ENCODE measurements at regions not wholly inside any gene's neighbourhood (a gene's known extent, or its start where the extent isn't known, plus 50 kb on each side); places are given as distances from the start of the nearest gene placed in this dataset.

DNA sequence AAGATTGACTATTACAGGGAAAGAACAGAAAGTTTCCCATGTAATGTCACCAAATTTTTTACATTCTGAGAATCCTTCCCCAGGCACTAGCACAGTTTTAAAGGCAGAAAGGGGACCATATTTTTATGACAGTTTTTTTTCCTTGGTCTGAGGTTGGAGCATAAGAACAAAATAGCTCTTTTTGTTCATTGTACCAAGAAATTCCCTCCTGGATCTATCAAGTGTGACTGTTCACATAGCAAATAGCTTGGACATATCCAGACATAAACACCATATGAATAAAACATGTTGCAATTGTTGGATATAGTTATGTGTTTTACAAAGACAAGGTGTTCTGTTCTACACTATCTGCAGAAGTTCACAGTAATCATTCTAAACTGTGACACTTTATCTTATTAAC is 182.4 kb upstream of the ADGRL2 start:
- no peak for DNase-seq (ENCODE audit: low spot score)

DNA sequence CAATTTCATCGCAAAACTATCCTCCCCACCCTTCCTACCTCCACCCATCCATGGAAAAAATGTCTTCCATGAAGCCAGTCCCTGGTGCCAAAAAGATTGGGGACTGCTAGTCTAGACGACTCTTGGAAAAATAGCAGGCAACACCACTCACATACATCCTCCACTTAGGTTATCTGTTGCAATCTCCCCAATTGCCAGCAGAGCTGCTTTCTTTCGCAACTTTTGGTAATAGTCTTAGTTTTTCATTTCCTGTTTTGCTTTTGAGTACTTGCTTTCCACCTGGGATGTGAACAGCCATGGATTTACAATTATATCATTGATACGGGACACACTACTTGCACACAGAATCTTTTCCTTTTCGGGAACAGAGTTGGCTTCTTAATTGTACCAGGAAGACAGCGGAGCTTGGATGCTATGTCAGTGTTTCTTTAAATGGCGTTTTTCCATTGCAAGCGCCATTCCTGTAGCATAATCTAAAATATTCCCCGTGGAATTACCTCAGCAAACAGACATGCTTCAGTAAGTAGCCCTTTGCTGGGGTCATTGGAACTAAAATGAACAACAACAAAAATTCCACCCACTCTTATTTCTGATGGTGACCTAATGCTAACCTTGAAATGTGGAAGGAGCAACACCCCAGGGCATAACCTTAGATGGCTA is 183.3 kb upstream of the ADGRL2 start:
- no peak for DNase-seq (ENCODE audit: low spot score)

DNA sequence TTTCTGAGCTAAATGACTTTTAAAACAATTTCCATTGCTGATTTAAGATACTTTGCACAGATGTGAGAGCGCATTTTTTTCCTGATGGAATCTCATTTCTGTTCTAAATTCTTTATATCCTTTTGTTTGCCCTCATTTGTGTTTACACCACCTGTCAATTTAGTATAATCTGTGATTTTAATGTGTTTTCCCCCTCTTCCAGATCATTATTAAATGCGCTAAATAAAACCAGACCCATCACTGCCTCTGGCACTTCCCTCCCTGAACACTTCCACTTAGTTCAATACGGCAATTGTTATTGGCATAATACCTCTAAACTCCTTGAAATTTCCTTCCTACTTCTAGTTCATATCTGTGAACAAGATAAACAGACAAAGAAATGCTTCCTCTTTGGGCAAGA is 186.9 kb upstream of the ADGRL2 start:
- DNase-seq (ENCODE audit: low spot score) = no peak

DNA sequence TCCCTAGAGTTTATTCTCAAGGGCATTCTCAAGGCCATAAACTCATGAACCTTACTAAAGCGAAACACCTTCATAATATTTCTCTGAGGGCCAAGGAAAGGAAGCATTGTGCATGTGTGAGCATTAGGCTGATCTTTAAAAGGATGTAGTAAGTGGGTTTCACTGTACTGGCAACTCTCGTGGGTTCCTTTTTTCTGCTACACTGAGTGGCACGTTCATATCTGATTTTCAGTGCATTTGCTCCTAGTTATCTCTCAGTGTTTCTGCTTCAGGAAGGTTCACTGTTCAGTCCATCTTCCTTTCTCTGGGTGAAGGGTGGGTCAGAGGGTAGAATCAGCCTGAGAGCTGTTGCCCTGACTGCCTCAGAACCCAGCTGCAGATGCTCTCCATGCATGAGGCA is 192.8 kb upstream of the ADGRL2 start:
- DNase-seq (ENCODE audit: low spot score) = no peak

DNA sequence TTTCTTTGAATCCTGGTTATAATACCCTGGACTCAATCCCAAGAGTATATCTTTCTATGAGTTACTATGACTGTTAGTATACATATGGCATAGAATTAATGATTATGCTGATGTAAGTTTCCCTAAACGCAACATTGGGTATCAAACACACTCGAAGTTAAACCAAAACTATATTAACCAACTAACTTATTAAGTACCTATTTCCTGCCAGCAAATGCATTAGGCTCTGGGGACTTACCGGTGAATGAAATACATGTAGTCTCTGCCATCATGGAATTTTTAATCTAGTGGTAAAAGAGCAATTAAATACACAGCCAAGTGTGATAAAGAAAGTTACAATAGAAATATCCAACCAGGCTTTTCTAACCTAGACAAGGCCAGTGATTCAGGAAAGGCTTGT is 193.6 kb upstream of the ADGRL2 start:
- DNase-seq (ENCODE audit: low spot score) = no peak

DNA sequence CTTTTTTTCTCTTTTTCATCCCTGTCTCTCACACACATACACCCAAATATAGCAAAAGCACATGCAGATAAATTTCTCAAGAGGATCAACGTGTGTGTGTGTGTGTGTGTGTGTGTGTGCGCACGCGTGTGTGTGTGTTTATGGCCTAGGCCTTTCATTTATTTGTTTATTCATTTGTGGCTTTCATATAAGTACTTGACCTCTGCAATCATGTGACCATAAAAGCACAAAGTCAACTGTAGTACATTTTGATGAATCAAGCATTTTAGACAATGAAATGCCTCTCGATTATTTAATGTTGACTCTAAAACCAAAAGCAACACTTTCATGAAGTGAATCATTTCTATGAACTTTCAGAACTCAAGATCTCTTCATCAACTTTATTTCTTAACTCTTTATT is 194.1 kb upstream of the ADGRL2 start:
- DNase-seq (ENCODE audit: low spot score) = no peak

DNA sequence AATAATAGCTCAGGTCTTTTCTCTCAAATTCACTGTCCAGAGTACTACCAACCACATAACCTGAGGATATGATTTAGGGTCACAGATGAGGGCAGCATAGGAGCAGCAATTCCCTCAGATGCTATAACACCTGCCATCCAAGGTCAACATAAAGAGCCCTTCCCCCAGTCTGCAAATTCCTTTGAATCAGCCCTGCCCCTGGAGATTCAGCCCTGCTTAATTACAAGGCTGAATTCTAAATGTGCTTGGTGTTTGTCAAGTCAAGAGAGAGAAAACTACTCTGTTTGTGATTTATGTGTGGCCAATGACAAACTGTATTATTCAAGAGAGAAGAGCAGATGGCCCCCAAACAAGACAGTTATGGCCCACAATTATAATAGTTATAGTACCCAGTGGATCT is 195.7 kb upstream of the ADGRL2 start:
- DNase-seq (ENCODE audit: low spot score) = no peak

DNA sequence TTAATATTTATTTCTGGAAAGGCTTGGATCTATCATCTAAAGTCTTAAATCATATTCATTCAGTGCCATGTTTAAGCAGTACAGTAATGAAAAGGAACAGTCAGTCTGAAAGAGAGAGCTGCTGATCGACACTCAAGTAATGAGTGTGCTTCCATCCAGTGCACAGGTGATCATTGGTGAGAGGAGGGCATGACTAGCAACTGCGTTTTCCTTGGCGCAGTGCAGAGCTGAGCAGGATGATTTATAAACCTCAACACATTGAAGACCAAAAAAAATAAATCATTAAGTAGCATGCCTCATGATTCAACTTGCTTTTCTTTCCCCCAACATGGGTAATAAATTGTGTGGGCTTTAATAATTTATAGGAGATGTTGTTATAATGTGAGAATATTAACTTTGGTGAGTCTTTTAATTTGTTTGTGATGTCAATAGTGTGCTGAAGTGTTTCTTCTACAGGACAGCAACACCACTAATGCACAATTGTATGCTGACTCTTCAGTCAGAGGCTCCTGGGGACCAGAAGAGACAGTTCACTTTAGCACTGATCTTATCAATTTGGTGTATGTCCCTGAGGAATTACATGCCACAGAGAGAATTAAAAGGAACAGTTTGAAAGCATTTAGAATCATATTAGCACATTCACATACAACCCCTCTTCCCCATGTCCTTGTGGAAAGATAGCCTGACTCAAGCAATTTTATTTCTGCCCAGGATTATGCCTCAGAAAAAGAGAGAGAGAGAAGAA is 199.7 kb upstream of the ADGRL2 start:
- DNase-seq (ENCODE audit: low spot score) = no peak

DNA sequence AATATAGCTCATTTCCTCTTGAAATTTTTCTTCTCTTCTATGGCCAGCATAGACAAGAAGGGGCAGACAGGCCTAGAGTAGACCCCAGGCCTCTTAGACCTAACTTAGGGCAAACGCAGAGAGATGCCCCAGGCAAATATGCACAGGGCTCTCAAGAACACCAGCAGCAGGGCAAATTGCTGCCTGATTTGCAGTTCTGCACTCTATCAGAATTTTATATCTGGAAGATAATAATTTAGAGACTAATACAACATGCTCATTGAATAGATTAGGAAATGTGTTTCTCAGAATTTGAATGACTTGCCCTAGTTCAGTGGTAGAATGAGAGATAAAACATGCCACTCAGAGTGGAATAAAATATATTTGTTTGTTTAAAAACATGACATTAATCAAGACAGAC is 200.4 kb upstream of the ADGRL2 start:
- DNase-seq (ENCODE audit: low spot score) = no peak

DNA sequence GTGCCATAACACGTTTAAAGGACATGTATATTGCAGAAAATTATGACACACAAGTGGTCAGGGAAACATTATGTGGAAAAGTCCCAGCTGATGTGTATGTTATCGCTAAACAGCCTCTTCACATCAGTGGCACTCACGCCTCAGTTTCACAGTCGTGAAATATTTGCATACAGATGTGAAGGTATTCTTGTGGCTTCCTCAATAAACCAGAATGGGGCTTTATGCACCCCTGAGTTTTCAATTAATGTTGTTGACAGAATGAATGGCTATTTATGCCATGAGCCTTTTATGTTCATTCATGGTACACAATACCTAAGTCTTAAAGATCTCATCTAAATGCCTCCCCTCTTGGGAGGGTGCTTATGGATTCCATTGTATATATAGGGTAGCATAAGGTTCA is 202.1 kb upstream of the ADGRL2 start:
- DNase-seq (ENCODE audit: low spot score) = no peak

DNA sequence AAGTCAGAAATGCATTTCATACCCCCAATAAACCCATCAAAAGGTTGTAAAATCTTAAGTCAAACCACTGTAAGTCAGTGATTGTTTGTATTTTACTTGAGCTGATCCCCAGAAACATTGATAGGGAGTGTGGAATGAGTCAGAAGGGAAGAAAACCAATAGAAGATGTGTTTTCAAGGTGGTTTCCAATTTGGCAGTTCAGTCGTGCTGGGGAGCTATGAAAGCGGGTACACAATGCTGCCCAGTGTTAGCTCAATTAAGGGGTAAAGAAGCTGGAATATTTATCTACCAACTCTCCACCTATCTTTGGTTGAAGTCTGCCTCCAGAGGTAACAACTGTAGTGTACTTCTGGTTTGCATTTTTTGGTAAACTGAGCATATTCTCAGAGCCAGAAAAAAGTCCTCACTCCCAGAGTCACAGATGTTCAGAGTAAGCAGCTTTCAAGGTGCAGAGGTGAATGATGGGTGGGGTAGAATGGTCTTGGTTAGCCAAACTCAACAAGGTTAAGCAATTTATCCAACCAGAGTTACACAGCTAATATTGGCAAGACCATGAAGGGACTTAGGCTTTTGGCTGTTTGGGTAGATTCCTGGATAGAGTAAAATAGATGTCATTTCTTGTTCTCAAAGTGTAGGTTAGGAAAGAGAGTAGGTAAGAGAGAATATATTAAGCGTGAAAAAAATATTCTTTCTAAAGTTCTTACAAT is 202.9 kb upstream of the ADGRL2 start:
- no peak for DNase-seq (ENCODE audit: low spot score)

DNA sequence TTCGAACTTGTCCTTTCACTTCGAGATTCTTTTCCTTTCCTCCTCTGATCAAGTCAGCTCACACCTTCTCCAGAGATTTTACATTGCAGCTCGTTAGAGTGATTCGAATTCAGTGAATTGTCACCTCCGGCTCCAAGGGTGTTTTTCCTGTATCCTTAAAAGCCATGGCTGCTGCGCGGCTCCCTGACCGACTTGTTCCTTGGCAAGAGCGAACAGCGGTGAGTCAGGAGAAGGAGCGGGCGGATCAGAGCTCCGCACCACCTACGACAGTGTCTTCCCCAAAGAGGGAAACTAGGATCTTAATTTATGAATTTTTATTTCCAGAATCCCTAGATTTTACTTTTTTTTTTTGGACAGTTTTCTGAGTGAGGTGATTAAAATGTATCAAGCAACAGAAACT is 204.4 kb upstream of the ADGRL2 start:
- no peak for DNase-seq (ENCODE audit: low spot score)

DNA sequence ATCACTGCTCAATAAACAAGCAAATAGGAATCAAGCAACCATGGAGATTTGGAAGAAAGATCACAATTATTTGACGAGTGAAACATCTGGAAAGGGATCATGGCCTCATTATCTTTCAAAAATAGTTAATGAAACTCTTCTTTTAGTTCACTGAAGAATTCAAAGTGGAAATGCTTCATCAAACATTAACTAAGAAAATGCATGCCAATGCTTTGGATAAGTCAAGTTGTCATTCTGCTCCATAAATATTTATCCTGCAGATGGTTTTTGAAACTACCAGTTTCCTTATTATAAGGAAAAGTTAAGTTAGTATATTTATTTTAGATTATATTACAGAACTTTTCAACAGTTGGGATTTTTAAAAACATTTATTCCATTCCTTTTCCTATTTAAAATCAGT is 206.5 kb upstream of the ADGRL2 start:
- no peak for DNase-seq (ENCODE audit: low spot score)

DNA sequence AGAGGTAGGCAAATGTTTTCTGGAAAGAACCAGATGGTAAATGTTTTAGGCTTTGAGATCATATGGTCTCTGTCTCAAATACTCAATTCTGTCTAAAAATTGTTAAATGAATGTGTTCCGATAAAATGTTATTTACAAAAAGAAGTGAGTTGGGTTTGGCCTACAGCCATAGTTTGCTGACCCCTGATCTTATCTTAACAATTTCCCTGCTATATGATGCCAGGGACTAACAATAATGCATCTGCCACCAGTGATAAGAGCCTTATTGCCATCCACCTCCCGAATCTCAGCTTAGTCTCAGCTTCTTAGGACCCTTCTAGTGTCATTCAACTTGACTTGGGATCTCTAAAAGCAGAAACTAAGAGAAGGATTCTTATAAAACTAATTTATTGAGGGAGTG is 208.5 kb upstream of the ADGRL2 start:
- no peak for DNase-seq (ENCODE audit: low spot score)

DNA sequence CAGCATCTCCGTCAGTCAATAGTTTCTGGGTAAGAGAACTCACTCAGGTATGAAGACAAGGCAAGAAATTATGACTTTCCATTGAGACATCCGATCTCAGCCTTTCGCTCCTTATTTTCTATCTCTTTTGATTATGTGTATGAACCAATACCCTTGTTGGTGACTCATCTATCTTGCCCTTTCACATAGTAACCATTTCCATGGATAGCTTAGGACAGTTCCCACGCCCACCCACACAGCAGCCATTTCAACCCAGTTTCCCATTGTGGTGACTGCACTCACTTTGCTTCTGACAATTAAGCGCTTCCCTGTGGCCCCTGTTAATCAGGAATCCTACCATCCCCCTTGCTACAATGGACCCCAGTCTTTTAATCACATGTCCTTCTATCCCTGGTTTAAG is 210.6 kb upstream of the ADGRL2 start:
- no peak for DNase-seq (ENCODE audit: low spot score)

DNA sequence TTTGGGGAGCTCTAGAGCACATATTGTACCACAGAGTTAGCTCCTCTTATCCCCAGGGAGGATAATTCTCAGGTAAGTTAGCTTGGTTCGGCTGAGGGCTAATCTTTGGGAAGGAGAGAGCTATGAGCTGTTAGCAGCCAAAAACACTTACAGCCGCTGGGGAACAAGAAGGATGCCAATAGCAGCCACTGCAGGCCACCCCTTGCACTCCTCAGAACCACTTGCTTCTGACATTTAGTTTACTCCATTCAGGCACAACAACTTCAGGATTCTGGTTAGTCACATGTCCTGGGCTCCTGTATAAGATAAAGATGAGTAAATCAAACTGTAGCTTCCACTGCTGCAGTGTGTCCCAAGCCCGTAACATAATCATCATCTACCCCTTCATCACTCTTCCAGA is 212.6 kb upstream of the ADGRL2 start:
- no peak for DNase-seq (ENCODE audit: low spot score)

DNA sequence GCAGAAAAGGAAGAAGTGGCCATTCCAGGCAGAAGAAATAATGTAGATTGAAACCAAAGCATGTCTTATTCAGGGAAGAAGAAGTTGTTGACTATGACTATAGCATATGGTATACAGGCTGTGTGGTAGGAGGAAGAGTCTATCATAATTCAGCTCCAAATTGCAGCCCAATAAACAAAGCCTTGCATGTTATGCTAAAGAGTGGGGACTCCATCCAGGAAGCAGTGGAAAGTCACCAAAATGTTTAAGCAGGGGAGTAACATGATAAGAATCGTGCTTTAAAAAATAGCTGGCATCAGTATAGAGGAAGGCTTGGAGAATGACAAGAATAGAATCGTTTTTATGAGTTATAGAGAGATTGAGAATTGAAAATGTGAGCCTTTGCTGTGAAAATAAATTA is 213.3 kb upstream of the ADGRL2 start:
- DNase-seq (ENCODE audit: low spot score) = no peak

DNA sequence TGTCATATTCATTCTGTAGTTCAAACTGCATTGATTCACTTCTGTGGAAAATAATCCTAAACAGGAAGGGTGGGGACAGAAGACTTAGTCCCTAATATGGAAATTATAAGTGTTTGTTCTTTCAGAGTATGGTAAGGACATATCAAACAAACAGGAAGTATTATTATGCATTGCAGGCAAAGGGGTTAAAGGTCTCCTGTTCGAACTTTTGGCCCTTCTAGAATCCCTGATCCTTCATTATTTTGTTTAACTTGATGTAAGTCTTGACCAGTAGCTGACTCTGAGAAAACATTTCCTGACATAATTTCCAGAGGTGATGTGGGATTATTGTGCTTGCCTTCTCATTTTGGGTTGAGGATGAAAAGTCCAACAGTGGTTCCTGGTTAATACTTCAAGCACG is 215.4 kb upstream of the ADGRL2 start:
- no peak for DNase-seq (ENCODE audit: low spot score)

DNA sequence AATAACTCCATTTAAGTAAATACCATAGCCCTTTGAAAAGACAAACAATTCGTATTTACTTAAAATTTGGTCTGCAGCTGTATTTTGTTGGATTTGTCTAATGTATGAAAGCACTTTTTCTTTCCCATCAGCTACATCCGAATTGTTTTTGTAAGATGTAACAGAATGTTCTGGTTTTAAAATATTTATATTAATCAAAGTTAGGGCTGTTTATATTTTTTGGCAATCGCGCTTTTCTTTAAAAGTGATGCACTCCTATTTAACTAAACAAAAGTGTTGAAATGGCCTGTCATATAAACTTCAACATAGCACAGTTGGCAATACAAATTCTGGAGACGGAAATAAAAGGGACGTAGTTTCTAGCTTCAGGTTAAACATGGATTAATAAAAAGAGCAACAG is 216.3 kb upstream of the ADGRL2 start:
- no peak for DNase-seq (ENCODE audit: low spot score)

DNA sequence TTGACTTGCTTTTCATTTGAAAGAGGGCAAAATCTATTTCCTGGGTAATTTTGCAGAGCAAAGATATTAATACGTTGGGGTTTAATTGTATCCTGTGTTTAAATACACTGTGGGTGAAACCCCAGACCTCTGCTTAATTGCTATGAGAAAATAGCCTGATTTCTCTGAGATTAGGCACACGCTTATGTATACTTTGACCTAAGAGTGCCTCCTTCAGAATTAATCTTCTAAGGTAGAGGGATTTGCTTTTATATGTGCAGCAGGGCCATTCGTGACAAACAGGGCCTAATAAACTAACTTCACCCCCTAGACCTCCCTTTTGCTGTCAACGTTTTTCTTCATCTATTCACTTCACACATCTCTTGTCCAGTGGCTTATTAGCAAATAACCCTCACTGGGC is 216.9 kb upstream of the ADGRL2 start:
- no peak for DNase-seq (ENCODE audit: low spot score)

DNA sequence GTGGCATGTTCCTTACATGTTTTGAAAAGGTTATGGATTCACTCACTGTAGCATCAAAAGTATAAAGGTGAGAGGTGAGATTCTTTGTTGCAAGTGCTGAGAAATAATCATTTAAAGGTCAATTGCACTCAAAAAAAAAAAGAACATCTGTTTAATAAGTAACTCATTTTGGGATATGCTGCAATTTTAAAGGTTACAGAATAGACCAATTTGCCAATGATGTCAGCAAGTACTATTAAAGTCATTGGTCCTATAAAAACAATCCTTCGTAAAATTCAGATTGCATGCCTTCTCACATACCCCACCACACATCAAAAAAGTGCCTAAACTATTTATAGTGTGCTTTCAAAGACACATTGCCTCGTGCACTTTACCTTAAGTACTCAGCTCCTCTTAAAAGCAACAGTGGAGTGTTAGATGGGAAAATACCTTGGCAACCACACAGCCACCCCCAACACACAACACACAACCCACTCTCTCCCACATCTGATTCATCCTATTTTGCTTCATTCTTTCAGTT is 218.2 kb upstream of the ADGRL2 start:
- DNase-seq (ENCODE audit: low spot score) = no peak

DNA sequence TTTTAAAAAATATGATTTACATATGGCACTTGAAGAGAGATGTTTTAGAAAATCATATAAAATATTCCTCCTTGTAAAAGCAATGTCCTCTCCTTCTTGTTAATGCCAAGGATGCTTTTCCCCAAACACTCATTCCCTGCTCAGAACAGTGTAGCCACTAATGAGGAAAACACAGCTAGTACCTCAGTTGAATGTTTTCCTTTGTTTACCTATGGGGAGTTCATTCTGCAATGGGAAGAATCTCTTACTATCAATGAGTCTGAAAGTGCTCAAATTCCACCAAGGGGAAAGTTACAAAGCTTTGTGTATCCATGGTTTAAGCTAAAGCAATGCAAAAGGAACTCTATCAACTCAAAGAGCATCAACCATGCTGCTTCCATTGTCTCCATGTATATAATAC is 221.9 kb upstream of the ADGRL2 start:
- no peak for DNase-seq (ENCODE audit: low spot score)
